Activated CD4-positive, alpha-beta T cell treated with anti-CD3 and anti-CD28 coated beads, Interleukin-2, amount 10 ng/mL, durations not matched to agents 7 days and 5 days (primary cell): ENCODE measurements at regions not wholly inside any gene's neighbourhood (a gene's known extent, or its start where the extent isn't known, plus 50 kb on each side); places are given as distances from the start of the nearest gene placed in this dataset.
"Not testable (repeated sequence)": the region's sequence is repeated elsewhere in the genome, so short reads cannot be mapped to it uniquely, and the experiment has no call there.

Source experiments
- CTCF ChIA-PET: fragments of 350-600 bp; sonication (Branson Sonifier 250); formaldehyde crosslinking; loops from one replicate; lab custom pipeline; 2021; ENCODE audit warnings: antibody characterized with exemption; lab: Charles Lee
- POLR2A ChIA-PET: fragments of 350-600 bp; sonication (Branson Sonifier 250); formaldehyde crosslinking; loops from one replicate; lab custom pipeline; 2021; ENCODE audit warnings: antibody characterized with exemption; lab: Charles Lee
- DNase-seq: peaks from one replicate; pipeline ENCODE4 v3.0.0-alpha.2; 2020
- H3K27ac Mint-ChIP-seq: one replicate; pipeline ENCODE4 v1.8.0; 2021; ENCODE audit warnings: mild to moderate bottlenecking, moderate library complexity, mixed read lengths
- H3K27me3 Mint-ChIP-seq: one replicate; pipeline ENCODE4 v1.8.0; 2021; ENCODE audit warnings: mixed read lengths
- H3K36me3 Mint-ChIP-seq: one replicate; pipeline ENCODE4 v1.8.0; 2021; ENCODE audit warnings: low read depth, mixed read lengths
- H3K4me1 Mint-ChIP-seq: one replicate; pipeline ENCODE4 v1.8.0; 2021; ENCODE audit warnings: mixed read lengths
- H3K4me3 Mint-ChIP-seq: one replicate; pipeline ENCODE4 v1.8.0; 2021; ENCODE audit warnings: mild to moderate bottlenecking, moderate library complexity, mixed read lengths
- H3K9me3 Mint-ChIP-seq: one replicate; pipeline ENCODE4 v1.8.0; 2021; ENCODE audit warnings: mixed read lengths

GRCh38 chr6:74434171-74434570 lies 738.2 kb downstream of the CD109 start:
- DNase-seq: no peak
- Mint-ChIP-seq H3K4me3 (no peak overlapping the region), H3K27ac (no peak overlapping the region), H3K4me1 (no peaks in the 10 kb centered on the region), H3K36me3 (no peaks in the 10 kb centered on the region), H3K9me3 (peaks cover 2% of the 10 kb centered on the region), H3K27me3 (no peaks in the 10 kb centered on the region)
- ChIA-PET POLR2A (no interaction called here), CTCF (no interaction called here)

- POLR2A ChIA-PET: no interaction called here
Measured at GRCh38 chr6:74431873-74432580, 736.0 kb downstream of the CD109 start.

GRCh38 chr6:74420221-74420620 lies 724.2 kb downstream of the CD109 start:
- H3K4me1 Mint-ChIP-seq: no peaks in the 10 kb centered on the region
- H3K27me3 Mint-ChIP-seq: no peaks in the 10 kb centered on the region
- H3K36me3 Mint-ChIP-seq: no peaks in the 10 kb centered on the region
- DNase-seq: no peak
- ChIA-PET POLR2A (no interaction called here), CTCF (no interaction called here)
- H3K4me3 Mint-ChIP-seq: no peak overlapping the region
- H3K27ac Mint-ChIP-seq: no peak overlapping the region
- H3K9me3 Mint-ChIP-seq: peaks cover 5% of the 10 kb centered on the region

More at GRCh38 chr6:74431873-74432580, 736.0 kb downstream of the CD109 start:
- Mint-ChIP-seq H3K27ac (no peak overlapping the region), H3K36me3 (no peaks in the 10 kb centered on the region), H3K27me3 (no peaks in the 10 kb centered on the region), H3K9me3 (peaks cover 2% of the 10 kb centered on the region), H3K4me3 (no peak overlapping the region), H3K4me1 (no peaks in the 10 kb centered on the region)
- DNase-seq: no peak
- CTCF ChIA-PET: interaction anchor here (0.7 kb wide), 1 partner anchor 579 kb away, joined by 3 read pairs; no protein-coding TSS in a partner anchor

GRCh38 chr6:74415056-74415455 lies 719.1 kb downstream of the CD109 start:
- no peaks in the 10 kb centered on the region for H3K9me3 Mint-ChIP-seq
- CTCF ChIA-PET: no interaction called here
- no peaks in the 10 kb centered on the region for H3K27me3 Mint-ChIP-seq
- no peak overlapping the region for H3K27ac Mint-ChIP-seq
- DNase-seq: no peak
- H3K4me3 Mint-ChIP-seq: no peak overlapping the region
- H3K4me1 Mint-ChIP-seq: no peaks in the 10 kb centered on the region
- POLR2A ChIA-PET: no interaction called here
- no peaks in the 10 kb centered on the region for H3K36me3 Mint-ChIP-seq

- Mint-ChIP-seq H3K4me1 (no peaks in the 10 kb centered on the region), H3K27ac (no peak overlapping the region), H3K27me3 (no peaks in the 10 kb centered on the region), H3K36me3 (no peaks in the 10 kb centered on the region), H3K4me3 (no peak overlapping the region), H3K9me3 (no peaks in the 10 kb centered on the region)
- no peak for DNase-seq
- POLR2A ChIA-PET: no interaction called here
- CTCF ChIA-PET: no interaction called here
Measured at GRCh38 chr6:74410630-74411029, 714.6 kb downstream of the CD109 start.

- no peaks in the 10 kb centered on the region for H3K27me3 Mint-ChIP-seq
- no peak for DNase-seq
- H3K36me3 Mint-ChIP-seq: no peaks in the 10 kb centered on the region
- ChIA-PET CTCF (interaction anchor here (1.2 kb wide), 1 partner anchor 14 kb away, joined by 4 read pairs; no protein-coding TSS in a partner anchor), POLR2A (no interaction called here)
- H3K4me1 Mint-ChIP-seq: no peaks in the 10 kb centered on the region
- no peak overlapping the region for H3K27ac Mint-ChIP-seq
- no peak overlapping the region for H3K4me3 Mint-ChIP-seq
- no peaks in the 10 kb centered on the region for H3K9me3 Mint-ChIP-seq
Measured at GRCh38 chr6:74409447-74409846, 713.4 kb downstream of the CD109 start.

GRCh38 chr6:74408844-74409243 lies 712.8 kb downstream of the CD109 start:
- no peaks in the 10 kb centered on the region for H3K4me1 Mint-ChIP-seq
- H3K4me3 Mint-ChIP-seq: no peak overlapping the region
- ChIA-PET CTCF (interaction anchor here (1.2 kb wide), 1 partner anchor 14 kb away, joined by 4 read pairs; no protein-coding TSS in a partner anchor), POLR2A (no interaction called here)
- no peak for DNase-seq
- no peaks in the 10 kb centered on the region for H3K36me3 Mint-ChIP-seq
- no peak overlapping the region for H3K27ac Mint-ChIP-seq
- no peaks in the 10 kb centered on the region for H3K27me3 Mint-ChIP-seq
- H3K9me3 Mint-ChIP-seq: no peaks in the 10 kb centered on the region

GRCh38 chr6:74404366-74404765 lies 708.4 kb downstream of the CD109 start:
- DNase-seq: no peak
- ChIA-PET CTCF (interaction anchor here (0.6 kb wide), 1 partner anchor 73 kb away, joined by 4 read pairs; no protein-coding TSS in a partner anchor), POLR2A (no interaction called here)
- Mint-ChIP-seq H3K4me1 (no peaks in the 10 kb centered on the region), H3K9me3 (peaks cover 2% of the 10 kb centered on the region), H3K4me3 (no peak overlapping the region), H3K27me3 (no peaks in the 10 kb centered on the region), H3K36me3 (no peaks in the 10 kb centered on the region), H3K27ac (no peak overlapping the region)

- no peak for DNase-seq
- ChIA-PET CTCF (no interaction called here), POLR2A (no interaction called here)
- no peaks in the 10 kb centered on the region for H3K4me1 Mint-ChIP-seq
- H3K9me3 Mint-ChIP-seq: peaks cover 2% of the 10 kb centered on the region
- no peak overlapping the region for H3K4me3 Mint-ChIP-seq
- H3K36me3 Mint-ChIP-seq: no peaks in the 10 kb centered on the region
- no peaks in the 10 kb centered on the region for H3K27me3 Mint-ChIP-seq
- H3K27ac Mint-ChIP-seq: no peak overlapping the region
Measured at GRCh38 chr6:74402781-74403180, 706.8 kb downstream of the CD109 start.

GRCh38 chr6:74378437-74378836 lies 682.4 kb downstream of the CD109 start:
- POLR2A ChIA-PET: interaction anchor here (0.6 kb wide), 1 partner anchor 833 kb away, joined by 4 read pairs; no protein-coding TSS in a partner anchor
- CTCF ChIA-PET, H3K9me3 Mint-ChIP-seq, DNase-seq, H3K27ac Mint-ChIP-seq, H3K27me3 Mint-ChIP-seq, H3K4me3 Mint-ChIP-seq, H3K36me3 Mint-ChIP-seq, H3K4me1 Mint-ChIP-seq: not testable (repeated sequence)

GRCh38 chr6:74369556-74369993 lies 673.6 kb downstream of the CD109 start:
- no peaks in the 10 kb centered on the region for H3K27me3 Mint-ChIP-seq
- POLR2A ChIA-PET: no interaction called here
- no peak overlapping the region for H3K27ac Mint-ChIP-seq
- no peak overlapping the region for H3K4me3 Mint-ChIP-seq
- no peaks in the 10 kb centered on the region for H3K9me3 Mint-ChIP-seq
- CTCF ChIA-PET: no interaction called here
- H3K36me3 Mint-ChIP-seq: no peaks in the 10 kb centered on the region
- no peak for DNase-seq
- H3K4me1 Mint-ChIP-seq: no peaks in the 10 kb centered on the region

GRCh38 chr6:74368746-74369145 lies 672.7 kb downstream of the CD109 start:
- Mint-ChIP-seq H3K4me3 (no peak overlapping the region), H3K27ac (no peak overlapping the region), H3K36me3 (no peaks in the 10 kb centered on the region), H3K9me3 (no peaks in the 10 kb centered on the region), H3K4me1 (no peaks in the 10 kb centered on the region), H3K27me3 (no peaks in the 10 kb centered on the region)
- ChIA-PET CTCF (no interaction called here), POLR2A (no interaction called here)
- DNase-seq: no peak

- H3K4me3 Mint-ChIP-seq: no peak overlapping the region
- no peaks in the 10 kb centered on the region for H3K36me3 Mint-ChIP-seq
- no peaks in the 10 kb centered on the region for H3K9me3 Mint-ChIP-seq
- H3K4me1 Mint-ChIP-seq: no peaks in the 10 kb centered on the region
- ChIA-PET POLR2A (no interaction called here), CTCF (no interaction called here)
- DNase-seq: no peak
- no peaks in the 10 kb centered on the region for H3K27me3 Mint-ChIP-seq
- H3K27ac Mint-ChIP-seq: no peak overlapping the region
Measured at GRCh38 chr6:74366634-74367033, 670.6 kb downstream of the CD109 start.

- Mint-ChIP-seq H3K9me3 (no peaks in the 10 kb centered on the region), H3K36me3 (no peaks in the 10 kb centered on the region), H3K27ac (no peak overlapping the region), H3K27me3 (no peaks in the 10 kb centered on the region), H3K4me1 (no peaks in the 10 kb centered on the region), H3K4me3 (no peak overlapping the region)
- no peak for DNase-seq
- ChIA-PET CTCF (no interaction called here), POLR2A (no interaction called here)
Measured at GRCh38 chr6:74362391-74362790, 666.4 kb downstream of the CD109 start.
